Left lung (tissue), 4 donors: ENCODE measurements at regions not wholly inside any gene's neighbourhood (a gene's known extent, or its start where the extent isn't known, plus 50 kb on each side); places are given as distances from the start of the nearest gene placed in this dataset.

Experiments used
- ATAC-seq: fragments of 200-7000 bp; cut with Tn5 transposase; one replicate; pipeline ENCODE4 v1.9.1; 2020; ENCODE audit warnings: moderate library complexity
- DNase-seq, 4 donors: peaks; one replicate each; pipeline ENCODE4 v3.0.0-alpha.2; 2013 to 2020
- H3K27ac ChIP-seq, 2 donors: fragments of 200-600 bp; sonication (generic) in 1 of 2; one replicate each; pipeline versions ENCODE4 v1.5.0 to v1.8.0; 2020 to 2021
- H3K27me3 ChIP-seq, 2 donors: fragments of 200-600 bp; sonication (generic) in 1 of 2; one replicate each; pipeline versions ENCODE4 v1.5.0 to v1.8.0; 2020 to 2021
- H3K36me3 ChIP-seq, 2 donors: fragments of 200-600 bp; sonication (generic) in 1 of 2; one replicate each; pipeline versions ENCODE4 v1.5.0 to v1.8.0; 2020 to 2021
- H3K4me1 ChIP-seq, 2 donors: fragments of 200-600 bp; one replicate each; pipeline ENCODE4 v1.8.0; 2021
- H3K4me3 ChIP-seq, 2 donors: fragments of 200-600 bp; sonication (generic) in 1 of 2; one replicate each; pipeline versions ENCODE4 v1.5.0 to v1.8.0; 2020 to 2021; ENCODE audit warnings: mild to moderate bottlenecking in 1 of 2
- H3K9me3 ChIP-seq, 2 donors: fragments of 200-600 bp; sonication (generic) in 1 of 2; one replicate each; pipeline versions ENCODE4 v1.5.0 to v1.8.0; 2020 to 2021
- intact Hi-C, 2 donors: fragments of 100-400 bp; cut with DNase I; formaldehyde crosslinking; loops; one replicate each; pipeline versions ENCODE4 v1.11.2 to v1.14.2; 2022
- TF ChIP-seq, protein P1 (sequence below), 2 donors: fragments of 200-600 bp; sonication (generic) in 1 of 2; IDR thresholded peaks; one replicate each; pipeline versions ENCODE4 v1.5.0 to v1.8.0; 2021; ENCODE audit warnings: antibody characterized with exemption in 2 of 2
- donor health status: DM: no; HTN: yes; CAD: no.
- donor health status: DM: no; HTN: no; CAD: no.

DNA sequence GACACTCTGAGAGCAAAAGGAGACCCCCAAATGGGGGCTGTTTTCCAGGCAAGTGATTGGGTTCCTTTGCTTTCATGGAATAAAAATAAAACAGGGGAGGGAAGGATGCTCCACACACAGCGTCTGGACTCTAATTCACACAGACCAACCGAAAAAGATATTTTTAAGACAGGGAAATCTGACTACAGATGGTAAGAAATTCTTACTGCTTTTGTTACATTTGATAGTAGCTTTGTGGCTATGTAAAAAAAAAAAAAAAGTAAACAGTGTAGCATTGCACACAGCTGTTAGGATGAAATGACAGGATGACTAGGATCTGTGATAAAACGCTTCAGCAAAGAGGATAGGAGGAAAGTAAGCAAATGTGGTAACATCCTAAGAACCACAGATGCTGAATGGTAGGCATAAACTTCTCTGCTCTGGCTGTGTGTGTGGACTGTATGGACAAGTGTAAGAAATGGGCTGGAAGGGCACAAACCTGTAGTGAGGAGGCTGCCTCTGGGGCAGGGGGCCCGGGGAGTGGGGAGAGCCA, 207.6 kb downstream of the ANAPC1 start:
- intact Hi-C loops: no loop called here
- Histone ChIP-seq H3K27ac (no peak overlapping the region), H3K36me3 (no peaks in the 10 kb centered on the region), H3K4me3 (no peak overlapping the region), H3K4me1 (peaks cover 0 to 38% of the 10 kb centered on the region in 2 donors), H3K27me3 (no peaks in the 10 kb centered on the region), H3K9me3 (no peaks in the 10 kb centered on the region)
- DNase-seq: no peak
- TF ChIP-seq, protein P1, sequence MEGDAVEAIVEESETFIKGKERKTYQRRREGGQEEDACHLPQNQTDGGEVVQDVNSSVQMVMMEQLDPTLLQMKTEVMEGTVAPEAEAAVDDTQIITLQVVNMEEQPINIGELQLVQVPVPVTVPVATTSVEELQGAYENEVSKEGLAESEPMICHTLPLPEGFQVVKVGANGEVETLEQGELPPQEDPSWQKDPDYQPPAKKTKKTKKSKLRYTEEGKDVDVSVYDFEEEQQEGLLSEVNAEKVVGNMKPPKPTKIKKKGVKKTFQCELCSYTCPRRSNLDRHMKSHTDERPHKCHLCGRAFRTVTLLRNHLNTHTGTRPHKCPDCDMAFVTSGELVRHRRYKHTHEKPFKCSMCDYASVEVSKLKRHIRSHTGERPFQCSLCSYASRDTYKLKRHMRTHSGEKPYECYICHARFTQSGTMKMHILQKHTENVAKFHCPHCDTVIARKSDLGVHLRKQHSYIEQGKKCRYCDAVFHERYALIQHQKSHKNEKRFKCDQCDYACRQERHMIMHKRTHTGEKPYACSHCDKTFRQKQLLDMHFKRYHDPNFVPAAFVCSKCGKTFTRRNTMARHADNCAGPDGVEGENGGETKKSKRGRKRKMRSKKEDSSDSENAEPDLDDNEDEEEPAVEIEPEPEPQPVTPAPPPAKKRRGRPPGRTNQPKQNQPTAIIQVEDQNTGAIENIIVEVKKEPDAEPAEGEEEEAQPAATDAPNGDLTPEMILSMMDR (IDR thresholded peaks at IDR 0.05): no peak
- ATAC-seq: no peak

GRCh38 chr2:111678161-111678560, 205.8 kb downstream of the ANAPC1 start:
- intact Hi-C loops: no loop called here
- Histone ChIP-seq H3K27ac (no peak overlapping the region), H3K4me3 (no peak overlapping the region), H3K9me3 (no peaks in the 10 kb centered on the region), H3K36me3 (no peaks in the 10 kb centered on the region), H3K27me3 (no peaks in the 10 kb centered on the region), H3K4me1 (peaks cover 0 to 33% of the 10 kb centered on the region in 2 donors)
- no peak for DNase-seq
- TF ChIP-seq, protein P1 (IDR thresholded peaks at IDR 0.05): no peak
- no peak for ATAC-seq

DNA sequence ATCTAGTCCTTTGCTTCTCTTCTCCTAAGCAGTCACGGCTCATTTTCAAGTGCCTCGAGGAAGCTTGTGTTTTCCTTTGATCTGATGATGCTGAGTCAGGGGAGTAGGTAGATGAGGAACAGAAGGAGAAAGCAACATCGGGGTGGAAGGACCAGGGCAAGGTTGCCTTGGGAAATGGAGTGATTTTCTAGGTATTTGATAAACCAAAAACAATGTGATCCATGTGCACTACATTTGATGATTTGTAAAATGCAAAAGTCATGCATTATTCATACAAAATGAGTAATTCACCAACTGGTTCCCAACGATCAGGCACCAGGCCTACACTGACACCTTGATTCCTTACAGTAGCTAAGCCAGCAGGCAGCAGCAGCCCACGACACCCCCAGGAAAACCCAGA, 205.3 kb downstream of the ANAPC1 start:
- H3K27me3 ChIP-seq: no peaks in the 10 kb centered on the region
- peaks cover 0 to 30% of the 10 kb centered on the region in 2 donors for H3K4me1 ChIP-seq
- no peak overlapping the region for H3K27ac ChIP-seq
- no peak for ATAC-seq
- intact Hi-C loops: no loop called here
- no peaks in the 10 kb centered on the region for H3K9me3 ChIP-seq
- no peak overlapping the region for H3K4me3 ChIP-seq
- TF ChIP-seq, protein P1 (IDR thresholded peaks at IDR 0.05): no peak
- no peaks in the 10 kb centered on the region for H3K36me3 ChIP-seq
- no peak for DNase-seq

- Histone ChIP-seq H3K4me1 (peaks cover 0 to 29% of the 10 kb centered on the region in 2 donors), H3K9me3 (no peaks in the 10 kb centered on the region), H3K27me3 (no peaks in the 10 kb centered on the region), H3K4me3 (no peak overlapping the region), H3K27ac (no peak overlapping the region), H3K36me3 (no peaks in the 10 kb centered on the region)
- no peak for ATAC-seq
- TF ChIP-seq, protein P1 (IDR thresholded peaks at IDR 0.05): no peak
- DNase-seq: no peak
- intact Hi-C loops: no loop called here
These were observed 204.8 kb downstream of the ANAPC1 start for GRCh38 chr2:111679202-111679601.

- TF ChIP-seq, protein P1 (IDR thresholded peaks at IDR 0.05): no peak
- Histone ChIP-seq H3K27me3 (no peaks in the 10 kb centered on the region), H3K36me3 (no peaks in the 10 kb centered on the region), H3K27ac (no peak overlapping the region), H3K4me3 (no peak overlapping the region), H3K9me3 (no peaks in the 10 kb centered on the region), H3K4me1 (no peaks in the 10 kb centered on the region)
- intact Hi-C loops: no loop called here
- no peak for DNase-seq
- no peak for ATAC-seq
These were observed 199.4 kb downstream of the ANAPC1 start for GRCh38 chr2:111684611-111685010.
